ENCODE measurements at regions not wholly inside any gene's neighbourhood (a gene's known extent, or its start where the extent isn't known, plus 50 kb on each side); places are given as distances from the start of the nearest gene placed in this dataset.
A peak's percentile ranks its signal among the peaks of the same experiment; 100 is the strongest.
"Not testable (repeated sequence)": the region's sequence is repeated elsewhere in the genome, so short reads cannot be mapped to it uniquely, and the experiment has no call there.

DNA sequence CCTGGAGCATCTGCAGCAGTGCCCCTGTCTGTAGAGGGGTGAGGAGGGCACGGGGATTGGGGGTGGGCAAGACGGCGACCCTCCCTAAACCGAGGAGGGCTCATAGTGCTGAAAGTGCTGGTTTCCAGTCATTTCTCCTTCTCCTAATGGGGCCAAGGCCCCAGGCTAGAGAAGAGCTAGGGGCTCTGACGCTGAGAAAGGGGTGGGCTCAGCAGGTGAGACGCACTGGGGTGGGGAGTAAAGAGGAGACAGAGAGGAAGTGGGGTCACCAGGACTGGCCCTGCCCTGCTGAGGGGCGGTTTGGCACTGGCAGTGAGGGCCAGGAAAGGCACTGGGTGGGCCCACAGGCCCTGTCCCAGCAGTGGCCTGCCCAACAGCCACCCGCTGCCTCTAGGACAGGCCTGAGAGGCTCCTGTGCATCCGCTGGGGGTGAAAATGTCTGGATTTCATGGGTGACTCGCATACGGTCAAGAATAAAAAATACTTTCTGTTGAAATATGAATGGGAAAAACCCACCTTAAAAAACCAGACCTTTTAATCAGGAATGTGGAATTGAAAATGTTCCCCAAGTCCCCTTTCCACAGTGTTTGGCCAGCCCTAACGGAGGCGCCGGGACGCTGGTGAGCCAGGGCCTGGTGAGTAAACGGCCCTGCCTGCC is 122.4 kb upstream of the SMURF2 start:
- DNase-seq (ENCODE audit: low spot score) = no peak

- DNase-seq (ENCODE audit: low spot score) = no peak
These were observed 121.6 kb upstream of the SMURF2 start for GRCh38 chr17:64783556-64784352.

GRCh38 chr17:64783031-64783461 is 120.9 kb upstream of the SMURF2 start:
- no peak for DNase-seq (ENCODE audit: low spot score)

- no peak for DNase-seq (ENCODE audit: low spot score)
These were observed 119.9 kb upstream of the SMURF2 start for GRCh38 chr17:64781810-64782555.

- no peak for DNase-seq (ENCODE audit: low spot score)
These were observed 119.1 kb upstream of the SMURF2 start for GRCh38 chr17:64781014-64781756.

DNA sequence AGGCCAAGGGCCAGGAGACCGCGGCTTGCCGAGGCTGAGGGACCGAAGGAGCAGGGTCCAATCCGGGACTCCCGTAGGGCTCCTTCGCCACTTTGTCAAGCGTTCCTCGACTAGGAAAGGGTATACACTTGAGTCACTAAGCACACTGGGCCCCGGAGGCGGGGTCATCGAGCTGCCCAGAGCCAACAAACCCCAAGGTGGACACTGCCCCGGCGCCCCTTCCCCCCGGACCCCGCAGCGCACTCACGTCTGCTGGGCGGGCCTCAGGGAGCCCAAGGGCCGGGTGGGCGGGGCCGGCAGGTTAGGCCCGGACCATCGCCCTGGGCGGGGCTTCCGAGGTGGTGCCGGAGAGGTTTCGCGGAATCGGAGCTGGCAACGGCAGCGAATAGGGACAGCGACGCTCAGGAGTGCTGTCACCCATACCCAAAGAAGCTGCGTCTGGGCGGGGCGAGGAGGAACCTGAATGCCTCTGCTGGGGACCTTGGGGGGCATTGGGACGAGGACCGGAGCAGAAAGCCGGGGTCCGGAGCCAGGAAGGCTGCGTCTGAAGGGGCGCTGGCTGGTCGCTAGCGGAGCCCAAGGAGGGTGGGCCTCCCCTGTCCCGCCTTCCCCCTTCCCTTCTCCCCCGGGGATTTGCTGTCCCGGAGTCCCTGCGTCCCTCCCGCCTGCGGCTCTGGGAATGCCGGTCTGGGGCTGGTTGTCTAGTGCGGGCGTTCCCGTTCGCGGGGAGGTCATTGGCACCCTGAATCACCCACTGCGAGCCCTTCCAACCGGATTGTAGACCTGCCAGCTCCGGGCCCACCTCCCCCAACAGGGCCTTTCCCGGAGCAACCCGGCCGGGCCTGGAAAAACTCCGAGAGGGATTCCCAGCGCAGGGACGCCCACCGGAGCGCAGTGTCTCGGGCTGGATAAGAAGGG is 118.2 kb upstream of the SMURF2 start:
- DNase-seq (ENCODE audit: low spot score) = no peak

DNA sequence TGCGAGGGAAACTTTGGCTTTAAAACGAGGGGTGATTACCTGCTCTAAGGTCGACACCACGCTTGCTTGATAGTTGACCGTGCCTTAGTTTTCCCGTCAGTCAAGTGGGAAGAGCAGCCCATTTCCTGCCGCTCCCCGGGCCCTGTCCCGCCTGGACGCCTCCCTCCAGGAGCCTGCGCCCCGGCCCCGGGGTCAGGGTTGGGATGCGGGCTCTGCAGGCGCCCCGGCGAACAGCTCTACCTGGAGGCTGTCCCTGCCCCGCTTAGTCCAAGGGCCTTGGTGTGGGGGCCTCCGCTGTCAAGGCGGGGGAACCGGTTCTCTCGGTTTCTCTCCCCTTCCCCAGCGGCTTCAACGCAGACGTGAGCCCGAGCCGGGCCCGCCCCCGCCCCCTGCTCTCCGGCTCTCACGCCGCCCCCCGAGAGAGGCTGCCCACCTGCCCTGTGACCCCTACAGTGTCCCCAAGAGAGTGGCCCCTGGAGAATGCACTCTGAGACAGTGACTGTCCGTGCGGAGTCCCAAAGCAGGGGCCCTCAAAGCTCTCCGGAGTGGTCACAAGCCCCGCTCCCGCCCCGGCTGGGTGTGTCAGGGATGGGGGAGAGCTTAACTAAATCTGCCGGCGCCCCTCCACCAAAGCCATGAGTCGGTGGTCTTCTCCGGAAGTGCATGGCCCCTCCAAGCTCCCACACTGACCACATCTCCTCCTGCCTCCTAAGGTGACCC is 117.4 kb upstream of the SMURF2 start:
- no peak for DNase-seq (ENCODE audit: low spot score)

DNA sequence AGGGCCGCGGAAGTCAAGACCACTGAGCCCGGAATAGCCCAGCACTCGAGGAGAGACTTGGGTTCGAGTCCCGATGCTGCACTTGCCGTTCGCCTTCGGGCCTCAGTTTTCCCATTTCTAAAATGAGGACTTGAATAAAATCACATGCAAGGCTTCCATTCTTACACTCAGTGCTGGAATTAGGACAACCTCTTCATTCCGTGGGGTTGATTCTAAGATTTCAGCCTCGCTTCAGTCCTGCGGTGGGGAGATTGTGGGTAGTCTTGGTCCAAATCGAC is 116.9 kb upstream of the SMURF2 start:
- not testable (repeated sequence) for DNase-seq (ENCODE audit: low spot score)

GRCh38 chr17:64778240-64779097 is 116.4 kb upstream of the SMURF2 start:
- DNase-seq (ENCODE audit: low spot score) = no peak

GRCh38 chr17:64777415-64778239 is 115.5 kb upstream of the SMURF2 start:
- DNase-seq (ENCODE audit: low spot score) = no peak

GRCh38 chr17:64776720-64777414 is 114.8 kb upstream of the SMURF2 start:
- DNase-seq (ENCODE audit: low spot score) = peak; percentile 81

DNA sequence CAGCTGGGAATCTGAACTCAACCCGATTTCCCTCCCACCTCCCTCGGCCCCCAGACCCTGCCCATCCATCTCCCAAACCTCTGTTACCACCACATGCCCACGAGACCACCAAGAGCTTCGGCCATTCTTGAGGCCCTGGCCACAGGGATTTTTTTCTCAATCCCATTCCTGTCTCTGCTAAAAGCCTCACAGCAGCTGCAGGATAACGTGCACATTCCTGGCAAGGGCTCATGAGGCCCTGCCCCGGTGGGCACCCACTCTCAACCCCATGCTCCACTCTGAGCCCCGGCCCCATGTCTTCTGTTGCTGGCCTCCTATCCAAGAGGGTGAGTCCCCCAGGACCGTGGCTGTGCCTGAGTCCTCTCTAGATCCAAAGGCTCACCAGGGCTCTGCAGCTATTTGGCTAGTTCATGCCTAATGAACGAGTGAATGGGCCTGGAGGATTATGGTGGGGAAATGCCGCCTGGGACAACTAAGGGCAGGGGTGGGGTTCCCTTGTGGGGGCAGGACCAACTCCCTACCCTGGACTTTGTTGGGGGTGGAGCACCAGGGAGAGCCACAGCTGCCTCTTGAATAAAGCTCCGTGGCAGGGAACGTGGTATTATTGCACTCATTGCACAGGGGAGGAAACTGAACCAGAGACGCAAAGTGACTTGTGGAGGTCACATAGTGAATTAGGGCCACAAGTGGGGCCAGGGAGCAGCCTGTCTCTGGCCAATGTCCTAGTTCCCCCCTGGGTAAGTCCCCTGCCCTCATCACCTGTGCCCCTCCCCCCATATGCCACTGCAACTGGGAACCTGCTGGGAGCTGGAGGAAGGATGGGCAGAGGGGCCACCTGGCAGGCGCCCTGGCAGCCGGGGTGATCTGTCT is 113.8 kb upstream of the SMURF2 start:
- no peak for DNase-seq (ENCODE audit: low spot score)

DNA sequence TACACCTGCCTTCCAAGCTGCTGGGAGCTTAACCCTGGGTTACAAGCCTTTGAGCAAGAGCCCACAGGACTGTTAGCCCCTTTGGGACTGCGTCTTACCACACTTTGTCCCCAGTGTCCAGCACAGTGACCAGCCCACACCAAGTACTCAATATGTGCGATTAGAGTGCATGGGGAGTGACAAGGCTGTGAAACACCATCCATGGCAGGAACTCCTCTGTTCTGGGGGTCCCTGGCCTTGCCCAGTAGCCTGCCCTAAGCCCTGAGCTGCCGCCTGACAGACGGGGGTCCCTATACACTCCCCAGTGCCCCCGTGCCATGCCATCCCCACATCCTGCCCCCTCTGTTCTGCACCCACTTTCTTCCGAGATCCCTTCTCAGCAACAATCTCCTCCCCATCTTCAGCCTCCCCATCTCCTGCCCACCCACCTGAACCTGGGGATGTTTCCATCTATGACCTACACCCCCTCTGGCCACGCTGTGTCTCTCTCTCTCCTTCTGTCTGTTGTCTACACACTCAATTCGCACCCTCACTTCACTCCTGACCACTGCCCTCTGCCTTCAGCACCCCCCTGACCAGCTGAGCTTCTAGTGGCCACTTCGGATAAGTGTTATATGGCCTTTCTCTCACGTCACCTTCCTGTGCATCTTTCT is 112.9 kb upstream of the SMURF2 start:
- no peak for DNase-seq (ENCODE audit: low spot score)

DNA sequence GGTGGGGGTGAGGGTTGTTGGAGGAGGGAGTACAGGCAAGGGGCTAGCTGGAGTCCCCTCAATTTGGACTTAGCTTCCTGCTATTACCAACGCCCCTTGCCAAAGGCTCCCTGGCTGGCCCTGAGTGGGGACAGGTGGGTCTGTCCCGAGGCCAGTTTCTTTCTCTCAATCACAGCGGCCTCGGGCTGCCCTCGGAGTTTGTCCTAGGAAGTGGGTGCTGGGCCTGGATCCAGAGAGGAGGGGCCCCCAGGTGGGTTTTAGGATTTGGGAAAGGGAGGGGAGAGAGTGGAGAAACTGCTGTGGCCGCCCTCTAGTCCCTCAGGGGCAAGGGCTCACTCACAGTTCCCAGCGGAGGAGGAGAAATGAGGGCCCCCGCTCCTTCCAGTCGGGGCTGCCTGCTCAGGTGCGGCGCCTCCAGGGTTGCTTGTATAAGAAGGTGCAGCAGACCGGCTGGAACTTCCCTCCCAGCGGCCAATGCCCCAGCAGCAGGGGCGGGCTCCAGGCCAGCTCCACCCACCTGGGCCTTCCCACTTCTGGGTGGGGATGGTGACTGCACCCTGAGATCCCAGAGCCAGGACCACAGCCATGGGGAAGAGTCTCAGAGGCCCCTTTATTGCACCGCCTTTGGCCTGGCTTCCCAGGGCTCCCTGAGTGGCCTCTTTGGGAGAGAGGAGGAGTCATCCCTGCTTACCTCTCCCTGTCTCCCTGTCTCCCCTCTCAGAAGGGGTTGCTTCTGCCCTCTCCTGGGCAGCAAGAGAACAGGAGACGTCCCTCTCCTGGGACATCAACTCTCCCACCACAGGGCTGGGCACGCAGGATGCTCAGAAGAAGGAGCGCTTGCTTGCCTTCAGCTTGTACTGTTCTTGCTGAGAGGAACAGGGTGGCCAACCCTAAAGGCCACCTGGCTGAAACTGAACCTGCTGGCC is 112.0 kb upstream of the SMURF2 start:
- DNase-seq (ENCODE audit: low spot score) = peak; percentile 71

GRCh38 chr17:64773386-64773835 is 111.3 kb upstream of the SMURF2 start:
- no peak for DNase-seq (ENCODE audit: low spot score)

Data from H4 (cell line).